ENCODE measurements at regions not wholly inside any gene's neighbourhood (a gene's known extent, or its start where the extent isn't known, plus 50 kb on each side); places are given as distances from the start of the nearest gene placed in this dataset. TPM values are rescaled to one million over a fixed set of nuclear protein-coding genes. Genes with fewer than 3 reads are reported as not detected.

DNA sequence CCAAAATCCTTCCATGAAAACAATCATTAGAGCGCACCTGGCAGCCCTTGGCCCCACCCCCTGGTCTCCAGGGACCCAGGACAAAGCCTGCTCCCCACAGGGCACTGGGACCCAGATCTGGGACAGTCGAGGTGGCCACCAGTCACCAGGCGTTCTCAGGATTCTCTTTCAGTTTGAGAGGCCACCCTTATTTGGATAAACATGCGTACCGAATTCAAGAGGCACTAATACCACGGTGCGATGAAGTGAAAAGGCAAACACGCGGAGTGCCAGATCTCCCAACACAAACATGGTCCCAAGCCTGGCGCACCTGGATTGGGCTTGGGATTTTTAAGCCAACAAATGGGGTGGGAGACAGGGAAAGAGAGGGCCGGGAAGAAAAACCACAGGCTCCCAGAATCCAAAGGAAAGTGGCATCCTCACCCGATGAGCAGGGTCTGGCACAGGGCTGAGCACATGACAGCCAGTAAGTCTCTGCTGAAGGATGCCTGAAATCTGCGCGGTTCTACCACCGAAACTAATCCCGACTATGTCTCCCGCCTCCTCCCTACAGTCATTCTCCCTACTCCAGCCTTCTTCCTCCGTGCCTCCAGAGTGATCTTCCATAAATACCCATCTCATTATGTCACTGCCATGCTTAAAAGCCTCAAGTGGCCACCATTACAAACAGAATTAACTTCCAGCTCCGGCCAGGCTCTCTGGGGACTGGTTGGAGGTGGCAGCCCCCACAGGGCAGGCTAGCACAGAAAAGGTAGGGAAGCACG lies 60.9 kb upstream of the KLHL29 start:
- H3K36me3 ChIP-seq (ENCODE audit: insufficient read depth, low read length) = no peaks in the 10 kb centered on the region
- no peak overlapping the region for H3K4me3 ChIP-seq (ENCODE audit: low read length)

DNA sequence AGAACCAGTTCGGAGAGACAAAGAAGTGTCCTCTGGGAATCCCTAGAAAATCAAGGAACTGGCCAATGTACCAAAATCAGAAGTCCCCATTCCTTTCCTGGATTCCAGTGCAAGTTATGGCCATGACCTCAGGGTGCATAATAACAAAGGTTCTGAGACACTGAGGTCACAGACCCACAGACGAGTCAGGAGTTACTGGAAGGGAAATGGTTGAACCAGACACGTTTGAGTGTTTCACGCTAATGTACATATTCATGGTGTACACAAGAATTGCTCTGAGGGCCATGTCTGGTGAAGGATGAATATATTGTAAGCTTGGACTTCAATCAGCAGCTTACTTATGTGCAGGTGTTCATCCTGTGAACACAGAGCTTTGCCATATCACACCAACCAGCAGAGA lies 58.6 kb upstream of the KLHL29 start:
- H3K4me1 ChIP-seq (ENCODE audit: control insufficient read depth, insufficient read depth, low read length) = no peaks in the 10 kb centered on the region
- no peak overlapping the region for H3K9ac ChIP-seq (ENCODE audit: low read depth, low read length)
- H3K4me2 ChIP-seq (ENCODE audit: low read length) = no peak overlapping the region
- peaks cover 81% of the 10 kb centered on the region for H3K27me3 ChIP-seq (ENCODE audit: control insufficient read depth, insufficient read depth, low read length)
- H3K36me3 ChIP-seq (ENCODE audit: insufficient read depth, low read length) = no peaks in the 10 kb centered on the region
- no peak overlapping the region for H3K4me3 ChIP-seq (ENCODE audit: low read length)
- no peaks in the 10 kb centered on the region for H3K9me3 ChIP-seq (replicated peaks; ENCODE audit: low read length)

More for the DNA sequence above, 60.9 kb upstream of the KLHL29 start:
- H3K9ac ChIP-seq (ENCODE audit: low read depth, low read length) = no peak overlapping the region
- no peak overlapping the region for H3K4me2 ChIP-seq (ENCODE audit: low read length)
- no peaks in the 10 kb centered on the region for H3K9me3 ChIP-seq (replicated peaks; ENCODE audit: low read length)
- peaks cover 70% of the 10 kb centered on the region for H3K27me3 ChIP-seq (ENCODE audit: control insufficient read depth, insufficient read depth, low read length)
- H3K4me1 ChIP-seq (ENCODE audit: control insufficient read depth, insufficient read depth, low read length) = no peaks in the 10 kb centered on the region

DNA sequence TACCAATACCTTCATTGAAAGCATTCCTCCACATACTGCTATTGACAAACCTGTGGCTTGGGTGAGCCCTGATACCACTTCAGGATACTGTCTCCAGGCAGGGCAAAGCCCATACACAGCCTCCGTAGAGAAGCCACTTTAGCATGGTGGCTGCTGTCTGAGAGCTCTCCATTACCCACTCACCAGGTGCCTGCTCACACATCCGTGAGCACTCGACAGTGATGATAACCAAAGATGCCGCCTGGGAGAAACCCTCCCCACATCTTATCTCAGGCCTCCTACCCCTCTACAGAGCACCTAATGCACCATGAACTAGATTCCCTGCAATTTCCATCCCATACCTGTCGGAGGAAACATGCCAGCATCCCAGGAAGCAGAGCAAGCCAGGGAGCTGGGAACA lies 57.6 kb upstream of the KLHL29 start:
- H3K4me3 ChIP-seq (ENCODE audit: low read length) = no peak overlapping the region
- no peak overlapping the region for H3K9ac ChIP-seq (ENCODE audit: low read depth, low read length)
- H3K4me2 ChIP-seq (ENCODE audit: low read length) = no peak overlapping the region
- H3K9me3 ChIP-seq (replicated peaks; ENCODE audit: low read length) = no peaks in the 10 kb centered on the region
- H3K27me3 ChIP-seq (ENCODE audit: control insufficient read depth, insufficient read depth, low read length) = peaks cover 78% of the 10 kb centered on the region
- no peaks in the 10 kb centered on the region for H3K4me1 ChIP-seq (ENCODE audit: control insufficient read depth, insufficient read depth, low read length)
- H3K36me3 ChIP-seq (ENCODE audit: insufficient read depth, low read length) = no peaks in the 10 kb centered on the region

DNA sequence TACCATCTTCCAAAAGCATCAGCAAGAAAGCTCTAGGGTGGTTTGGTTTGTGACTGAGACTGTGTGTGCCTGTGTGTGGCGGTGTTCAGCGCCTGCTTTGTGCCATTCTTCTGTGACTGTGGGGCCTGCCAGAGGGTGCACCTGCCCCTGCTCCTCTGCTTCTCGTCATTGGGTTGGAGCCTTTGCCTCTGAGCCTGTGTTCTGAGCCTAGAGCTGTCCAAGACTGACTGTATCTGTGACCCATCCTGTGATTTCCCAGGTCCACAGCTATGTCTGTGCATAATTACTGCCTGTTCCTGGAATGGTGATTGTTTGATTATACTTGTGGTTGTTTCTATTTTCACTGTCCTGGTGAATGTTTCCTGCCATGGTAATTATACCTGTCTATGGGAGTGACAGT lies 57.1 kb upstream of the KLHL29 start:
- no peaks in the 10 kb centered on the region for H3K9me3 ChIP-seq (replicated peaks; ENCODE audit: low read length)
- no peak overlapping the region for H3K4me3 ChIP-seq (ENCODE audit: low read length)
- H3K4me1 ChIP-seq (ENCODE audit: control insufficient read depth, insufficient read depth, low read length) = no peaks in the 10 kb centered on the region
- peaks cover 78% of the 10 kb centered on the region for H3K27me3 ChIP-seq (ENCODE audit: control insufficient read depth, insufficient read depth, low read length)
- H3K36me3 ChIP-seq (ENCODE audit: insufficient read depth, low read length) = no peaks in the 10 kb centered on the region
- no peak overlapping the region for H3K9ac ChIP-seq (ENCODE audit: low read depth, low read length)
- H3K4me2 ChIP-seq (ENCODE audit: low read length) = no peak overlapping the region

DNA sequence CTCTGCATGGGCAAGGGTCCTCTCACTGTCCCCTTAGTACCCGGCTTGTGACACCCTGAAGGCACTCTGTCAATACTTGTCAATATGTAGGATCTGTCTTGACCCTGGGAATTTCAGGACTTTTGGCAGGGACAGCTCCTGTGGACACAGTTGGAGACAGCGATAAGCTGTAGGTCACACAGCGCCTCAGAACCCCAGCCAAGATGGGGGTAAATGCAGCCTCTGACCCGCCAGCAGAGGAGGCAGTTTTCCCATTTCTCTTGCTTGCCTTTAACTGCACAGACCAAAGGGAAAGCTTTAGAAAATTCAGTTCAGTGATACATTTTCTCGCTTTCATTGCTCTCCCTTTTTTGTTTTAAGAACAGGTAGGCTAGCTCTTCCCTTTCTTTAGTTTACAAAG lies 54.8 kb upstream of the KLHL29 start:
- Histone ChIP-seq H3K4me1 (ENCODE audit: control insufficient read depth, insufficient read depth, low read length) (no peaks in the 10 kb centered on the region), H3K9ac (ENCODE audit: low read depth, low read length) (no peak overlapping the region), H3K4me2 (ENCODE audit: low read length) (no peak overlapping the region), H3K4me3 (ENCODE audit: low read length) (no peak overlapping the region), H3K36me3 (ENCODE audit: insufficient read depth, low read length) (no peaks in the 10 kb centered on the region), H3K27me3 (ENCODE audit: control insufficient read depth, insufficient read depth, low read length) (peaks cover 72% of the 10 kb centered on the region), H3K9me3 (replicated peaks; ENCODE audit: low read length) (no peaks in the 10 kb centered on the region)

Small RNAs in the stretch of these regions (small RNA-seq; reads per million reads assigned to genes)
- gene AC099799.1 = not detected
- gene RN7SL117P = not detected
- gene RNA5SP87 = not detected

Data from skeletal muscle satellite cell (primary cell).